SIG-M5 treated with dmso at 0.1 percent for 504 hours (cell line): ENCODE measurements at regions not wholly inside any gene's neighbourhood (a gene's known extent, or its start where the extent isn't known, plus 50 kb on each side); places are given as distances from the start of the nearest gene placed in this dataset.

ENCODE experiments used
- DNase-seq: peaks from one replicate; lab custom pipeline; 2025; ENCODE audit not compliant: unreplicated experiment; lab: John Stamatoyannopoulos, UW

DNA sequence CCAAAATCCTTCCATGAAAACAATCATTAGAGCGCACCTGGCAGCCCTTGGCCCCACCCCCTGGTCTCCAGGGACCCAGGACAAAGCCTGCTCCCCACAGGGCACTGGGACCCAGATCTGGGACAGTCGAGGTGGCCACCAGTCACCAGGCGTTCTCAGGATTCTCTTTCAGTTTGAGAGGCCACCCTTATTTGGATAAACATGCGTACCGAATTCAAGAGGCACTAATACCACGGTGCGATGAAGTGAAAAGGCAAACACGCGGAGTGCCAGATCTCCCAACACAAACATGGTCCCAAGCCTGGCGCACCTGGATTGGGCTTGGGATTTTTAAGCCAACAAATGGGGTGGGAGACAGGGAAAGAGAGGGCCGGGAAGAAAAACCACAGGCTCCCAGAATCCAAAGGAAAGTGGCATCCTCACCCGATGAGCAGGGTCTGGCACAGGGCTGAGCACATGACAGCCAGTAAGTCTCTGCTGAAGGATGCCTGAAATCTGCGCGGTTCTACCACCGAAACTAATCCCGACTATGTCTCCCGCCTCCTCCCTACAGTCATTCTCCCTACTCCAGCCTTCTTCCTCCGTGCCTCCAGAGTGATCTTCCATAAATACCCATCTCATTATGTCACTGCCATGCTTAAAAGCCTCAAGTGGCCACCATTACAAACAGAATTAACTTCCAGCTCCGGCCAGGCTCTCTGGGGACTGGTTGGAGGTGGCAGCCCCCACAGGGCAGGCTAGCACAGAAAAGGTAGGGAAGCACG is 60.9 kb upstream of the KLHL29 start:
- no peak for DNase-seq

- no peak for DNase-seq
Observed at GRCh38 chr2:23326330-23326729, 58.6 kb upstream of the KLHL29 start.

DNA sequence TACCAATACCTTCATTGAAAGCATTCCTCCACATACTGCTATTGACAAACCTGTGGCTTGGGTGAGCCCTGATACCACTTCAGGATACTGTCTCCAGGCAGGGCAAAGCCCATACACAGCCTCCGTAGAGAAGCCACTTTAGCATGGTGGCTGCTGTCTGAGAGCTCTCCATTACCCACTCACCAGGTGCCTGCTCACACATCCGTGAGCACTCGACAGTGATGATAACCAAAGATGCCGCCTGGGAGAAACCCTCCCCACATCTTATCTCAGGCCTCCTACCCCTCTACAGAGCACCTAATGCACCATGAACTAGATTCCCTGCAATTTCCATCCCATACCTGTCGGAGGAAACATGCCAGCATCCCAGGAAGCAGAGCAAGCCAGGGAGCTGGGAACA is 57.6 kb upstream of the KLHL29 start:
- no peak for DNase-seq

- DNase-seq = no peak
Observed at GRCh38 chr2:23327887-23328286, 57.1 kb upstream of the KLHL29 start.

DNA sequence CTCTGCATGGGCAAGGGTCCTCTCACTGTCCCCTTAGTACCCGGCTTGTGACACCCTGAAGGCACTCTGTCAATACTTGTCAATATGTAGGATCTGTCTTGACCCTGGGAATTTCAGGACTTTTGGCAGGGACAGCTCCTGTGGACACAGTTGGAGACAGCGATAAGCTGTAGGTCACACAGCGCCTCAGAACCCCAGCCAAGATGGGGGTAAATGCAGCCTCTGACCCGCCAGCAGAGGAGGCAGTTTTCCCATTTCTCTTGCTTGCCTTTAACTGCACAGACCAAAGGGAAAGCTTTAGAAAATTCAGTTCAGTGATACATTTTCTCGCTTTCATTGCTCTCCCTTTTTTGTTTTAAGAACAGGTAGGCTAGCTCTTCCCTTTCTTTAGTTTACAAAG is 54.8 kb upstream of the KLHL29 start:
- no peak for DNase-seq
